ENCODE measurements at regions not wholly inside any gene's neighbourhood (a gene's known extent, or its start where the extent isn't known, plus 50 kb on each side); places are given as distances from the start of the nearest gene placed in this dataset.
"Not testable (repeated sequence)": the region's sequence is repeated elsewhere in the genome, so short reads cannot be mapped to it uniquely, and the experiment has no call there.

DNA sequence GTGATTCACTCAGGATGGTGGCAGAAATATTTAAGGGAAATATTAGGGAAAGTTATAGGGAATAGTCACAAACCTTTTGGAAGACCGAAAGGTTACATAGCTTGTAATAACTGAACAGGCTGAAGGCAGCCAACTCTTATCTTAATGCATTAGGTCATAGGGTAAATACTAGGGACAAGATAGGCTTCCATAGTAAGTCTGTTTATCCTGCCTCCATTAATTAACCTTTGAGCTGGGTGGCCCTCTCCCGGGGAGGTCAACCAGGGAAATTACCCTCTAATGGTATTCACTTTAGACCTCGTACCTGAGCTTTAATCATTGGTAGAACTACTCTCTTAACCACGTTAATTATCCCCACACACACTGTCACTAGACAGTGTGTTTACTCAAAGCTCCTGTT lies 981.8 kb downstream of the SLC16A7 start:
- H3K9me3 Mint-ChIP-seq: no peaks in the 10 kb centered on the region
- H3K4me3 Mint-ChIP-seq: no peak overlapping the region
- no peak for DNase-seq
- no peak overlapping the region for H3K27ac Mint-ChIP-seq
- H3K36me3 Mint-ChIP-seq (ENCODE audit: low read depth): no peaks in the 10 kb centered on the region
- H3K4me1 Mint-ChIP-seq: no peaks in the 10 kb centered on the region
- no peak for TF ChIP-seq CTCF (IDR thresholded peaks at IDR 0.05)
- H3K27me3 Mint-ChIP-seq (ENCODE audit: low read depth, poor library complexity): no peaks in the 10 kb centered on the region

- peaks cover 17% of the 10 kb centered on the region for H3K9me3 Mint-ChIP-seq
- not testable (repeated sequence) for H3K4me3 Mint-ChIP-seq; H3K4me1 Mint-ChIP-seq; DNase-seq; H3K36me3 Mint-ChIP-seq (ENCODE audit: low read depth); H3K27me3 Mint-ChIP-seq (ENCODE audit: low read depth, poor library complexity); H3K27ac Mint-ChIP-seq
Measured at GRCh38 chr12:60587664-60588063, 991.8 kb downstream of the SLC16A7 start.

DNA sequence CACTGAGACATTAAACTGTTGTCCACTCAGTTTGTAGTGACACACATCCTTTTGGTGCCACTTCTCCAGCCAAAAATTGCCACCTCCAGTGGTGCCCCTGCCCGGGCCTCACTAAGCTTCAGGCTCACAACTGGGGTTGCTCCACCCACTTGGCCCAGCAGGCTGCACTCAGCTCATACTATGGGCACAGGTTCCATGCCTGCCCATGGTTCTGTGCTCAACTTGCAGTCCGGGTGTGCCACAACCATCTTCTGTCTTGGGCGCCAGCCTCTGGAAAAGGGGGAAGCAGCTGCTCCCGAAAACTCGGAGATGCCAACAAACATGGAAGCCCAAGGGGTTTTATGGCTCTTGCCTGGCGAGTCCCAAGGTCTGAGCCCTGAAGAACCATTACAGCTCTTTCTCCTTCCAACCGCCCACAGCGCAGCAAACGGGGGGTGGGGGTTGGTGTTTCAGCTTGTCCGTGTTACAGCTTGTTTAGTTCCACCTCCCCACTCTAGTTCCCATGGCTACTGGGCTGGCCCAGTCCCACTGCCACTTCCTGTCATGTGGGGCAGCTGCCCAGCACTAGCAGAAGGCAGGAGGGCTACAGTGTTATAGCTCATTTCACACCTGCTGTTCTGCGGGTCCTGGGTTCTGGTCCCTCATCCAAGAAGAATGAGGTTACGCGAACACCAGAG lies 998.3 kb downstream of the SLC16A7 start:
- no peak for DNase-seq

GRCh38 chr12:60602601-60603000 lies 1006.8 kb downstream of the SLC16A7 start:
- Mint-ChIP-seq H3K27me3 (ENCODE audit: low read depth, poor library complexity) (no peaks in the 10 kb centered on the region), H3K27ac (no peak overlapping the region), H3K36me3 (ENCODE audit: low read depth) (peaks cover 5% of the 10 kb centered on the region), H3K4me1 (no peaks in the 10 kb centered on the region), H3K9me3 (peaks cover 32% of the 10 kb centered on the region), H3K4me3 (no peak overlapping the region)
- no peak for DNase-seq
- TF ChIP-seq CTCF (IDR thresholded peaks at IDR 0.05): no peak

More for the DNA sequence above, 998.3 kb downstream of the SLC16A7 start:
- no peaks in the 10 kb centered on the region for H3K36me3 Mint-ChIP-seq (ENCODE audit: low read depth)
- no peaks in the 10 kb centered on the region for H3K27me3 Mint-ChIP-seq (ENCODE audit: low read depth, poor library complexity)
- H3K4me1 Mint-ChIP-seq: no peaks in the 10 kb centered on the region
- H3K4me3 Mint-ChIP-seq: no peak overlapping the region
- no peak for TF ChIP-seq CTCF (IDR thresholded peaks at IDR 0.05)
- no peaks in the 10 kb centered on the region for H3K9me3 Mint-ChIP-seq
- H3K27ac Mint-ChIP-seq: no peak overlapping the region

DNA sequence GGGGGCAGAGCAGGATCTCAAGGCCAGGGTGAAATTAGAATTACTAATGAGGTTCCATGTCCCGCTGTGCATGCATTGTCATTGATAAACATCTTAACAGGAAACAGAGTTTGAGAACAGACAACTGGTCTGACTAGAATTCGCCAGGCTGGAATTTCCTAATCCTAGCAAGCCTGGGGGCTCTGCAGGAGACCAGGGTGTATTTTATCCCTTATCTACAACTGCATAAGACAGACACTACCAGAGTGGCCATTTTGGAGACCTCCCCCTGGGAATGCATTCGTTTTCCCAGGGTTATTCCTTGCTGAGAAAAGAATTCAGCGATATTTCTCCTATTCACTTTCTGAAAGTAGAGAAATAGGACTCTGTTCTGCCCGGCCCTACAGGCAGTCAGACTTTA lies 1007.6 kb downstream of the SLC16A7 start:
- H3K36me3 Mint-ChIP-seq (ENCODE audit: low read depth); H3K27ac Mint-ChIP-seq; H3K4me1 Mint-ChIP-seq: not testable (repeated sequence)

DNA sequence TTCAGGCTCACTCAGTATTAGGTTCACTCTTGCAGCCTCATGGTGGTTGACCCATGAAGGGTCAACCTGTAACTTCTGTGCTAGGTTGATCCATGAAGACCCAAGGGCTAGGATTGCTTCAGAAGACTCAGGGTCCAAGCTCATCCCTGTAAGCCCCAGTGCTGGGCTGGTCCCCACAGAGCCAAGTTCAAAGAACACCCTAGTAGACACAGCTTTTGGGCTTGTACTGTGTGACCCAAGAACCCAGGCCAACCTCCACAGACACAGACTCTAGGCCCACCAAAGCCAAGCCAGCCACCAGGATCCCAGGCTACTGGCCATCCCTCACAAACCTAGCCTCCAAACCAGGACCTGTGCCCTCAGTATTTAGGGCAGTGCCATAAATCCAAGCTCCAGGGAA lies 1020.6 kb downstream of the SLC16A7 start:
- H3K27ac Mint-ChIP-seq: no peak overlapping the region
- no peak for DNase-seq
- H3K27me3 Mint-ChIP-seq (ENCODE audit: low read depth, poor library complexity): peaks cover 3% of the 10 kb centered on the region
- H3K36me3 Mint-ChIP-seq (ENCODE audit: low read depth): no peaks in the 10 kb centered on the region
- H3K4me3 Mint-ChIP-seq: no peak overlapping the region
- no peaks in the 10 kb centered on the region for H3K4me1 Mint-ChIP-seq
- H3K9me3 Mint-ChIP-seq: peaks cover 6% of the 10 kb centered on the region
- TF ChIP-seq CTCF (IDR thresholded peaks at IDR 0.05): no peak

More for the DNA sequence above, 1007.6 kb downstream of the SLC16A7 start:
- not testable (repeated sequence) for H3K4me3 Mint-ChIP-seq; H3K27me3 Mint-ChIP-seq (ENCODE audit: low read depth, poor library complexity); DNase-seq
- peaks cover 32% of the 10 kb centered on the region for H3K9me3 Mint-ChIP-seq

DNA sequence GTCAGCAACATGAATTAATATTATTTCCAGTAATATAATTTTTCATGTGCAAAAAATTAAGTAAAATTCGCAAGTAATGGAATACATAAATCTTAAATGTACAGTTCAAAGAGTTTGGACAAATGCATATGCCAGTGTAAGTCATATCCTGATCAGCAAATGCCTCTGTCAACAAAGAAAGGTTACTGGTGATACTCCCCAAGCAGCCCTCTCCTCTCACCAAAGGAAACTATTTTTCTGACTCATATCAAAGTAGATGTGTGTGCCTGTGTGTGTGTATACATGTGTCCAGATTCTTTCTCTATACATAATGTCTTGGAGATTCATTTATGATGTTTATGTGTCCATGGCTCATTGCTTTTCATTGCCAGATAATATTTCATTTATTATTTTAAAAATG lies 1035.0 kb downstream of the SLC16A7 start:
- Mint-ChIP-seq H3K4me1 (no peaks in the 10 kb centered on the region), H3K27ac (no peak overlapping the region), H3K27me3 (ENCODE audit: low read depth, poor library complexity) (no peaks in the 10 kb centered on the region), H3K4me3 (no peak overlapping the region), H3K9me3 (no peaks in the 10 kb centered on the region), H3K36me3 (ENCODE audit: low read depth) (no peaks in the 10 kb centered on the region)
- no peak for TF ChIP-seq CTCF (IDR thresholded peaks at IDR 0.05)
- DNase-seq: no peak

Measured in nephron progenitor cell (in vitro differentiated cells).